ENCODE measurements at regions not wholly inside any gene's neighbourhood (a gene's known extent, or its start where the extent isn't known, plus 50 kb on each side); places are given as distances from the start of the nearest gene placed in this dataset.

- Histone ChIP-seq H3K4me2 (ENCODE audit: insufficient read depth in 1 of 2, low read depth in 2 of 2, low read length in 2 of 2) (no peak overlapping the region), H4K5ac (ENCODE audit: insufficient read length, low read depth, low read length) (no peak overlapping the region), H3K4ac (replicated peaks; ENCODE audit: insufficient read length, low read depth, low read length) (no peak overlapping the region), H3K4me1 (replicated peaks in 1 of 4; ENCODE audit: control insufficient read depth in 3 of 4, insufficient read depth in 4 of 4, low read length in 3 of 4) (no peaks in the 10 kb centered on the region), H3K36me3 (ENCODE audit: control insufficient read depth in 2 of 4, insufficient read depth in 4 of 4, low read length in 3 of 4) (no peaks in the 10 kb centered on the region), H2AFZ (ENCODE audit: low read length) (no peak overlapping the region), H4K8ac (ENCODE audit: extremely low read depth, insufficient read depth, low read length) (no peak overlapping the region), H3K14ac (ENCODE audit: insufficient read length) (no peak overlapping the region), H3K56ac (replicated peaks; ENCODE audit: insufficient read length, low read depth, low read length) (no peak overlapping the region), H3K27me3 (replicated peaks in 1 of 4; ENCODE audit: control insufficient read depth in 3 of 4, extremely low read depth in 1 of 4, insufficient read depth in 3 of 4, low read length in 3 of 4) (peaks cover 24 to 67% (median 60%) of the 10 kb centered on the region in 4 experiments), H2BK5ac (ENCODE audit: low read depth, low read length) (no peak overlapping the region), H2AK5ac (ENCODE audit: low read depth, low read length) (no peak overlapping the region), H2BK120ac (replicated peaks; ENCODE audit: low read depth, low read length) (no peak overlapping the region), H3K79me1 (ENCODE audit: low read depth, low read length) (no peaks in the 10 kb centered on the region), H3K9ac (replicated peaks in 1 of 4; ENCODE audit: extremely low read depth in 1 of 4, low read depth in 3 of 4, low read length in 3 of 4) (no peak overlapping the region), H2BK15ac (ENCODE audit: low read length) (no peak overlapping the region), H3K79me2 (ENCODE audit: control insufficient read depth in 1 of 2, insufficient read depth in 2 of 2, low read length in 2 of 2) (no peaks in the 10 kb centered on the region), H3K4me3 (ENCODE audit: extremely low read depth in 1 of 4, insufficient read depth in 2 of 4, low read depth in 3 of 4, low read length in 4 of 4) (no peak overlapping the region), H3K9me3 (ENCODE audit: insufficient read depth in 2 of 2, low read depth in 1 of 2, low read length in 1 of 2) (0 out of 4 replicates have a peak, but pooled peaks cover 0 to 7% of the 10 kb centered on the region in 2 experiments), H3K23me2 (ENCODE audit: low read depth, low read length) (no peaks in the 10 kb centered on the region), H4K91ac (replicated peaks; ENCODE audit: insufficient read length, low read length) (no peak overlapping the region), H2BK20ac (ENCODE audit: low read length) (no peak overlapping the region), H4K20me1 (replicated peaks in 1 of 2; ENCODE audit: control insufficient read depth in 1 of 2, insufficient read depth in 2 of 2, low read length in 2 of 2) (peaks cover 0 to 10% of the 10 kb centered on the region in 2 experiments), H2BK12ac (ENCODE audit: low read depth, low read length) (no peak overlapping the region), H3K27ac (ENCODE audit: low read depth, low read length) (no peak overlapping the region), H3K18ac (ENCODE audit: extremely low read depth, low read length) (no peak overlapping the region), H3K23ac (ENCODE audit: insufficient read length) (no peak overlapping the region)
- DNase-seq (ENCODE audit: low read depth in 1 of 2, low spot score in 2 of 2) = no peak
- 93% methylated on average over 8 of the region's 8 CpGs; no CpG with 5 or more reads in 1 of the 2 experiments for WGBS, 2 experiments (ENCODE audit: extremely low coverage in 1 of 2, insufficient coverage in 1 of 2, insufficient read length in 1 of 2, insufficient replicate concordance in 2 of 2, low coverage in 1 of 2, low lambda C conversion rate in 2 of 2, missing lambda C conversion rate in 1 of 2)
- FAIRE-seq = no peak
- TF ChIP-seq HDAC2 (IDR thresholded peaks at IDR 0.05; ENCODE audit: borderline replicate concordance in 1 of 2, low read depth in 2 of 2, low read length in 2 of 2) = no peak
- no peak for TF ChIP-seq CBX8 (IDR thresholded peaks at IDR 0.05; ENCODE audit: borderline replicate concordance, low read depth, low read length)
- CTCF ChIA-PET (ENCODE audit: partially characterized antibody) = interaction anchor here (0.6 to 1.7 kb wide), 4 partner anchors 11 to 120 kb away, joined by 3 to 6 read pairs (median 3); no protein-coding TSS in a partner anchor
- POLR2A ChIA-PET (ENCODE audit: partially characterized antibody) = no interaction called here
Observed at GRCh38 chr2:120474486-120474885, 128.6 kb downstream of the INHBB start.
